ENCODE measurements at regions not wholly inside any gene's neighbourhood (a gene's known extent, or its start where the extent isn't known, plus 50 kb on each side); places are given as distances from the start of the nearest gene placed in this dataset.

GRCh38 chr5:106737111-106737510 lies 933.6 kb downstream of the EFNA5 start:
- TF ChIP-seq CTCF (IDR thresholded peaks at IDR 0.05; ENCODE audit: insufficient read depth, low read length, poor library complexity, severe bottlenecking) = no peak
- H3K27me3 ChIP-seq (ENCODE audit: control insufficient read depth, insufficient read depth, low read length) = no peaks in the 10 kb centered on the region

GRCh38 chr5:106732624-106733023 lies 938.1 kb downstream of the EFNA5 start:
- DNase-seq (ENCODE audit: low read depth) = no peak
- no peaks in the 10 kb centered on the region for H3K36me3 ChIP-seq (ENCODE audit: control insufficient read depth, insufficient read depth, low read length)
- H3K4me3 ChIP-seq (ENCODE audit: low read depth, low read length) = no peak overlapping the region
- TF ChIP-seq CTCF (IDR thresholded peaks at IDR 0.05; ENCODE audit: insufficient read depth, low read length, poor library complexity, severe bottlenecking) = no peak
- H3K27me3 ChIP-seq (ENCODE audit: control insufficient read depth, insufficient read depth, low read length) = no peaks in the 10 kb centered on the region

More at GRCh38 chr5:106737111-106737510, 933.6 kb downstream of the EFNA5 start:
- H3K36me3 ChIP-seq (ENCODE audit: control insufficient read depth, insufficient read depth, low read length) = no peaks in the 10 kb centered on the region
- DNase-seq (ENCODE audit: low read depth) = no peak
- H3K4me3 ChIP-seq (ENCODE audit: low read depth, low read length) = no peak overlapping the region

- DNase-seq (ENCODE audit: low read depth) = no peak
- Histone ChIP-seq H3K4me3 (ENCODE audit: low read depth, low read length) (no peak overlapping the region), H3K36me3 (ENCODE audit: control insufficient read depth, insufficient read depth, low read length) (no peaks in the 10 kb centered on the region), H3K27me3 (ENCODE audit: control insufficient read depth, insufficient read depth, low read length) (no peaks in the 10 kb centered on the region)
- TF ChIP-seq CTCF (IDR thresholded peaks at IDR 0.05; ENCODE audit: insufficient read depth, low read length, poor library complexity, severe bottlenecking) = no peak
These were observed 939.8 kb downstream of the EFNA5 start for GRCh38 chr5:106730912-106731311.

- H3K4me3 ChIP-seq (ENCODE audit: low read depth, low read length) = no peak overlapping the region
- DNase-seq (ENCODE audit: low read depth) = no peak
- no peaks in the 10 kb centered on the region for H3K27me3 ChIP-seq (ENCODE audit: control insufficient read depth, insufficient read depth, low read length)
- TF ChIP-seq CTCF (IDR thresholded peaks at IDR 0.05; ENCODE audit: insufficient read depth, low read length, poor library complexity, severe bottlenecking) = no peak
- H3K36me3 ChIP-seq (ENCODE audit: control insufficient read depth, insufficient read depth, low read length) = no peaks in the 10 kb centered on the region
These were observed 940.2 kb downstream of the EFNA5 start for GRCh38 chr5:106730506-106730905.

- Histone ChIP-seq H3K27me3 (ENCODE audit: control insufficient read depth, insufficient read depth, low read length) (no peaks in the 10 kb centered on the region), H3K36me3 (ENCODE audit: control insufficient read depth, insufficient read depth, low read length) (no peaks in the 10 kb centered on the region), H3K4me3 (ENCODE audit: low read depth, low read length) (no peak overlapping the region)
- TF ChIP-seq CTCF (IDR thresholded peaks at IDR 0.05; ENCODE audit: insufficient read depth, low read length, poor library complexity, severe bottlenecking) = no peak
- no peak for DNase-seq (ENCODE audit: low read depth)
These were observed 942.5 kb downstream of the EFNA5 start for GRCh38 chr5:106728208-106728607.

GRCh38 chr5:106727071-106727470 lies 943.7 kb downstream of the EFNA5 start:
- Histone ChIP-seq H3K27me3 (ENCODE audit: control insufficient read depth, insufficient read depth, low read length) (no peaks in the 10 kb centered on the region), H3K36me3 (ENCODE audit: control insufficient read depth, insufficient read depth, low read length) (no peaks in the 10 kb centered on the region)
- no peak for TF ChIP-seq CTCF (IDR thresholded peaks at IDR 0.05; ENCODE audit: insufficient read depth, low read length, poor library complexity, severe bottlenecking)

More at GRCh38 chr5:106727071-106727470, 943.7 kb downstream of the EFNA5 start:
- H3K4me3 ChIP-seq (ENCODE audit: low read depth, low read length) = no peak overlapping the region
- no peak for DNase-seq (ENCODE audit: low read depth)
